22Rv1 (cell line): ENCODE measurements at regions not wholly inside any gene's neighbourhood (a gene's known extent, or its start where the extent isn't known, plus 50 kb on each side); places are given as distances from the start of the nearest gene placed in this dataset.

Source experiments
- ZFX ChIP-seq: fragments of 450-650 bp; IDR thresholded peaks from 2 replicates; pipeline ENCODE4 v1.6.1; 2017; ENCODE audit warnings: antibody characterized with exemption, borderline replicate concordance
- TF ChIP-seq, protein P1 (sequence below): fragments of 450-650 bp; IDR thresholded peaks from 2 replicates; pipeline ENCODE4 v1.5.1; 2017; ENCODE audit warnings: mild to moderate bottlenecking

DNA sequence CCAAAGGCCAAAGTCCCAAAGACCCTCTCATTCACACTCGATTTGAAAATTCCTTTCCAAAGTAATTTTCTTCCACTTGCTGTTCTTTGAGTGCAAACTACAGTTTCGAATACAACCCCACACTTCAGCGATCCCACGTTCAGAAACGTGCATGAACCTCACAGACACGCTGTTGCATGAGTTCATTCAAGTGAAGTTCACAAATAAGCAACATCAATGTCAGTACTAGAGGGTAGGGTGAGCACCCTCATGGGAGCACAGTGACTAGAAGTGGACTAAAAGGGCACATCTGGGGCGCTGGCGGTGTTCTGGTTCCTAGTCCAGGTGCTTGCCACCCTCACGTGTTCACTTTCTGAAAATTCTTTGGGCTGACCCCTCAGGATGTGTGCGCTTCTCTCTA lies 59.0 kb downstream of the FAM50B start:
- TF ChIP-seq, protein P1, sequence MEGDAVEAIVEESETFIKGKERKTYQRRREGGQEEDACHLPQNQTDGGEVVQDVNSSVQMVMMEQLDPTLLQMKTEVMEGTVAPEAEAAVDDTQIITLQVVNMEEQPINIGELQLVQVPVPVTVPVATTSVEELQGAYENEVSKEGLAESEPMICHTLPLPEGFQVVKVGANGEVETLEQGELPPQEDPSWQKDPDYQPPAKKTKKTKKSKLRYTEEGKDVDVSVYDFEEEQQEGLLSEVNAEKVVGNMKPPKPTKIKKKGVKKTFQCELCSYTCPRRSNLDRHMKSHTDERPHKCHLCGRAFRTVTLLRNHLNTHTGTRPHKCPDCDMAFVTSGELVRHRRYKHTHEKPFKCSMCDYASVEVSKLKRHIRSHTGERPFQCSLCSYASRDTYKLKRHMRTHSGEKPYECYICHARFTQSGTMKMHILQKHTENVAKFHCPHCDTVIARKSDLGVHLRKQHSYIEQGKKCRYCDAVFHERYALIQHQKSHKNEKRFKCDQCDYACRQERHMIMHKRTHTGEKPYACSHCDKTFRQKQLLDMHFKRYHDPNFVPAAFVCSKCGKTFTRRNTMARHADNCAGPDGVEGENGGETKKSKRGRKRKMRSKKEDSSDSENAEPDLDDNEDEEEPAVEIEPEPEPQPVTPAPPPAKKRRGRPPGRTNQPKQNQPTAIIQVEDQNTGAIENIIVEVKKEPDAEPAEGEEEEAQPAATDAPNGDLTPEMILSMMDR = no peak
- no peak for TF ChIP-seq ZFX
